Stomach smooth muscle (tissue), 2 donors: ENCODE measurements at regions not wholly inside any gene's neighbourhood (a gene's known extent, or its start where the extent isn't known, plus 50 kb on each side); places are given as distances from the start of the nearest gene placed in this dataset.

Experiments
- H3K27ac ChIP-seq: one replicate; pipeline ENCODE4 v1.7.0; 2013; ENCODE audit warnings: mild to moderate bottlenecking, low read length, inconsistent platforms
- H3K27me3 ChIP-seq, 2 donors: one replicate each; pipeline ENCODE4 v1.7.0; 2013; ENCODE audit warnings: low read length in 2 of 2; ENCODE audit not compliant: insufficient read depth in 2 of 2, control insufficient read depth in 1 of 2
- H3K36me3 ChIP-seq, 2 donors: one replicate each; pipeline ENCODE4 v1.7.0; 2013; ENCODE audit warnings: low read length in 2 of 2; ENCODE audit not compliant: control insufficient read depth in 2 of 2, insufficient read depth in 2 of 2
- H3K4me1 ChIP-seq: one replicate; pipeline ENCODE4 v1.7.0; 2013; ENCODE audit warnings: low read length; ENCODE audit not compliant: control insufficient read depth, insufficient read depth
- H3K4me3 ChIP-seq, 2 donors: one replicate each; pipeline ENCODE4 v1.7.0; 2013; ENCODE audit warnings: low read length in 2 of 2
- H3K9ac ChIP-seq, 2 donors: one replicate each; pipeline ENCODE4 v1.7.0; 2013; ENCODE audit warnings: low read length in 2 of 2, mild to moderate bottlenecking in 1 of 2
- H3K9me3 ChIP-seq, 2 donors: one replicate each; pipeline ENCODE4 v1.7.0; 2013; ENCODE audit warnings: low read length in 2 of 2; ENCODE audit not compliant: control insufficient read depth in 2 of 2
- donor health status: healthy.
- donor health status: Pancreatic carcinoma.

DNA sequence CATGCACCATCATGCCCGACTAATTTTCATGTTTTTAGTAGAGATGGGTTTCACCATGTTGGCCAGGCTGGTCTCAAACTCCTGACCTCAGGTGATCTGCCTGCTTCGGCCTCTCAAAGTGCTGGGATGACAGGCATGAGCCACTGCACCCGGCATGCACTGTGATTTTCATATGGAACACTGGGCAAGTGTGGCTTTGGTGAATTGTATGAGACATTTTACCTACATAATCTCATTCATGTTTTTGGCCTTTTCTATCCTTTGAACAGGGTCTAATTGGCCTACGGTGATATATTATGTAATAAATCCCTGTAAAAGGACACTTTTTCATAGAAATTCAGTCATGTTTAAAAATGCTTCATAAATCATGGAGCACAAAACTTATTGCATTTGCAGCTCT lies 128.7 kb upstream of the SEMA6A start:
- Histone ChIP-seq H3K27ac (no peak overlapping the region), H3K9me3 (no peaks in the 10 kb centered on the region), H3K9ac (no peak overlapping the region), H3K4me3 (no peak overlapping the region), H3K36me3 (no peaks in the 10 kb centered on the region), H3K4me1 (no peaks in the 10 kb centered on the region), H3K27me3 (no peaks in the 10 kb centered on the region)

GRCh38 chr5:116702776-116703175 lies 128.2 kb upstream of the SEMA6A start:
- H3K36me3 ChIP-seq, result no peaks in the 10 kb centered on the region
- no peaks in the 10 kb centered on the region for H3K27me3 ChIP-seq
- H3K4me3 ChIP-seq, result no peak overlapping the region
- no peak overlapping the region for H3K9ac ChIP-seq
- H3K27ac ChIP-seq, result no peak overlapping the region
- H3K4me1 ChIP-seq, result no peaks in the 10 kb centered on the region
- H3K9me3 ChIP-seq, result no peaks in the 10 kb centered on the region

- Histone ChIP-seq H3K27ac (no peak overlapping the region), H3K36me3 (no peaks in the 10 kb centered on the region), H3K9me3 (no peaks in the 10 kb centered on the region), H3K4me1 (no peaks in the 10 kb centered on the region), H3K4me3 (no peak overlapping the region), H3K9ac (no peak overlapping the region), H3K27me3 (no peaks in the 10 kb centered on the region)
Measured at GRCh38 chr5:116699332-116699731, 124.7 kb upstream of the SEMA6A start.

- Histone ChIP-seq H3K27ac (no peak overlapping the region), H3K9ac (no peak overlapping the region), H3K4me3 (no peak overlapping the region), H3K27me3 (no peaks in the 10 kb centered on the region), H3K36me3 (no peaks in the 10 kb centered on the region), H3K4me1 (no peaks in the 10 kb centered on the region), H3K9me3 (no peaks in the 10 kb centered on the region)
Measured at GRCh38 chr5:116696366-116696765, 121.7 kb upstream of the SEMA6A start.

GRCh38 chr5:116695681-116696080 lies 121.1 kb upstream of the SEMA6A start:
- Histone ChIP-seq H3K9me3 (no peaks in the 10 kb centered on the region), H3K27ac (no peak overlapping the region), H3K4me1 (no peaks in the 10 kb centered on the region)

GRCh38 chr5:116686438-116686837 lies 111.8 kb upstream of the SEMA6A start:
- no peaks in the 10 kb centered on the region for H3K4me1 ChIP-seq
- no peaks in the 10 kb centered on the region for H3K36me3 ChIP-seq
- H3K27me3 ChIP-seq, result no peaks in the 10 kb centered on the region
- H3K9me3 ChIP-seq, result no peaks in the 10 kb centered on the region
- no peak overlapping the region for H3K4me3 ChIP-seq
- H3K27ac ChIP-seq, result no peak overlapping the region
- no peak overlapping the region for H3K9ac ChIP-seq

More at GRCh38 chr5:116695681-116696080, 121.1 kb upstream of the SEMA6A start:
- Histone ChIP-seq H3K4me3 (no peak overlapping the region), H3K27me3 (no peaks in the 10 kb centered on the region), H3K36me3 (no peaks in the 10 kb centered on the region), H3K9ac (no peak overlapping the region)

DNA sequence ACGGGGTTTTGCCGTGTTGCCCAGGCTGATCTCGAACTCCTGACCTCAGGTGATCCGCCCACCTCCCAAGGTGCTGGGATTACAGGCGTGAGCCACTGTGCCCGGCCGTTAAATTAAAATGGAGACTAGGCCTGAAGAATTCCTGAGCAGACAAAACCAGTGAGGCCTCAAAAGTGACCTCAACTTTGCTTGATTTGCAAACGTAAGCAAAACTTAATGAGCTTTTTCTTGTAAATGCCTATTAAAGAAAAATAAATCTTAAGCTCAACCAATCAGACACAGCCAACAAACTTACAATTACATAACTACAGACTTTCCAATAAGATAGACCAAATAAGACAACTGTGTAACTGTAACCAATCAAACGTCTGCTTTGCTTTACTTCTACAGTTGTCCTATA lies 111.3 kb upstream of the SEMA6A start:
- no peak overlapping the region for H3K9ac ChIP-seq
- H3K4me3 ChIP-seq, result no peak overlapping the region
- no peak overlapping the region for H3K27ac ChIP-seq
- no peaks in the 10 kb centered on the region for H3K4me1 ChIP-seq
- H3K9me3 ChIP-seq, result no peaks in the 10 kb centered on the region
- no peaks in the 10 kb centered on the region for H3K27me3 ChIP-seq
- no peaks in the 10 kb centered on the region for H3K36me3 ChIP-seq

DNA sequence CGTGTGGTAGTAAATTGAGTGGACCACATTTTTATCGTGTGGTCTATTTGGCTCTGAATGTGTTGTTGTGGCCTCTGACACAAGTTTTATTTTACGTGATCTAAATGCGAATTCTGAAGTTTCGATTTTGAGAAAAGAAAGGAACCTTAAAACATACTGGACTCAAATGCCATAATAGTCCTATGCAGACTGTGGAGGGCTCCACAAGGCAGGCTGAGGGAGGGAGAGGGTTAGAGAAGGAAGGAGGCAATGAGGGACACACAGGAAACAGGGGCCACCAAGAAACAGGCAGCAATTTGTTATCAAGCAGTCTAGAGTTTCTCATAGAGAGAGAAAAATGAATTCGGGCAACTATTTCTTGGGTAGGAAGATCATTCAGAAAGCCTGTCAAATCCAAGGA lies 110.4 kb upstream of the SEMA6A start:
- Histone ChIP-seq H3K4me3 (no peak overlapping the region), H3K27me3 (no peaks in the 10 kb centered on the region), H3K4me1 (no peaks in the 10 kb centered on the region)

DNA sequence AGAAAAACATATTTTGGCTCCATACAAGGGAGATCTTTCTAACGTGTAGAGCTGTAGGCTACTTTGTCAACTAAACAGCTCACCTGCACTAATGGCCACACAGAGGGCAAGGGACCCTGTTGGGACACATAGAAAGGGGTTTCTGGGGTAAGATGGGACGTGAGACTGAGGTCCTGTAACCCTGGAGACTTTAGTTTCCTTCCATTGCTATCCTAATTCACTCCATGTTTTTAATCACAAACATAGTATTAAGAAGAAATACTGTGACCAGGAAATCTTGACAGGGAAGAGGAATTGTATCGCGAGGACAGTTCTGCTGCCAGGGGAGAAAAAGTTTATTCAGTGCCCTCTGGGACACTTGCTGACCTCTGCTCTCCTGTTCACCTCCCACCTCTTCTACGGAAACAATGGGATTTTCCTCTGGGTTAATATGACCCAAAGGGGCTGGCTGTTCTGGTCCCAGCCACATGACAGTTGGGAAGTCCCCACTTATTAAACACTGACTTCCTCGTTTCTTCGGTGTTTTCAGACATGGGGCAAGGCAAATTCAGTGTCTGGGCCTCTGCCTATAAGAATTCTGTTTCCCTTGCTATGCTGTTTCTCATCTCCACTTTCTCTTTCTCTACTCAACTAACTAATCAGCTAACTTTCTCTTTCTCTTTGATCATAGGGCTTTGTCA lies 106.9 kb upstream of the SEMA6A start:
- Histone ChIP-seq H3K27ac (no peak overlapping the region), H3K36me3 (no peaks in the 10 kb centered on the region), H3K9me3 (no peaks in the 10 kb centered on the region)

More for the DNA sequence above, 110.4 kb upstream of the SEMA6A start:
- no peaks in the 10 kb centered on the region for H3K9me3 ChIP-seq
- no peaks in the 10 kb centered on the region for H3K36me3 ChIP-seq
- no peak overlapping the region for H3K27ac ChIP-seq
- no peak overlapping the region for H3K9ac ChIP-seq

DNA sequence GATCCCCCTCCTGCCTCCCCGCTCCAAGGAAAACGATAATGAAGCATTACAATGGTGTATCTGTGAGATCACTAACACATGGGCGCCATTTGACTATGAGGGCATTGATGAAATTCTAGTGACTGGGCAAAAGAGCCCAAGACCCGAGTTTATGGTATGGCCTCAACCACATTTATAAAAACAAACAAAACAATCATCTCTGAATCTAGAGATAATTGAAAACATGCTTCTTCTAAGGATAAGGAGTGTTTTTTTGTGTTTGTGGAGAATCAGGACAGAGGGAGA lies 100.9 kb upstream of the SEMA6A start:
- Histone ChIP-seq H3K36me3 (no peaks in the 10 kb centered on the region), H3K4me1 (no peaks in the 10 kb centered on the region), H3K9ac (no peak overlapping the region), H3K9me3 (no peaks in the 10 kb centered on the region), H3K27me3 (no peaks in the 10 kb centered on the region), H3K4me3 (no peak overlapping the region), H3K27ac (no peak overlapping the region)

More for the DNA sequence above, 106.9 kb upstream of the SEMA6A start:
- no peak overlapping the region for H3K9ac ChIP-seq
- no peak overlapping the region for H3K4me3 ChIP-seq
- H3K27me3 ChIP-seq, result no peaks in the 10 kb centered on the region
- no peaks in the 10 kb centered on the region for H3K4me1 ChIP-seq

DNA sequence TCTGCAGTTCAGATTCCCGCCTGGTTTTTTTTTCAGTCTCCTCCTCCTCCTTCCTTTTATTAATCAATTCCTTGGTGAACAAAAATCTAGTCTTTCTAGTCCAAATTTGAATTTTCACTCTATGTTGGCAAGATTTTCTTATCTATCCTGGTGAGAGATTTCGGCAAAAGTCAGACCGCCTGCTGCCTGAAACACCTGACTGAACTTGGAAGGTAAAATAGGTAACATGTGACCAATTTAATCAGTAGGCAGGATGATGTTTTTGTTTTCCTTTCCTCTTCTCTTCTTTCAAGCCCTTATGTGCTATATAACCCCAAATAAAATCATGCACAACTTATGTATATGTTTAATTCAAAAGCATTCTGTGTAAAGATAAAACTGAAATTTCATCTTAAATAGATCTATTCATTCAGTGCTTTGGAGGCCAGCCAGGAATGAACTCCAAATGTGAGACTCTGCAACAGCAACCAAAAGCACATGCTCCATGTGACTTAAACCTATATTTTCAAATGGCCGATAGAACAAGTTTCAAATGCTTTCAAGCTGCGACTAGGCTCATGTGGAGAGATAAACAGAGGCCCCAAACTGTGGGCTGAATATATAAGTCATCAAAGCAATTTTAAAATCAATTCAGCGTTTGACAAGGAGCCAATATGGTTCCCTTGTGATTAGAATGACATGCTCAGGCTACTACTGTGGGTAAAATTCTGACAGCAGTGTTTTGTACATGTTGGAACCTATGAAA lies 100.4 kb upstream of the SEMA6A start:
- Histone ChIP-seq H3K27ac (no peak overlapping the region), H3K4me1 (no peaks in the 10 kb centered on the region), H3K4me3 (no peak overlapping the region), H3K27me3 (no peaks in the 10 kb centered on the region), H3K9ac (no peak overlapping the region), H3K36me3 (no peaks in the 10 kb centered on the region), H3K9me3 (no peaks in the 10 kb centered on the region)
